ENCODE measurements at regions not wholly inside any gene's neighbourhood (a gene's known extent, or its start where the extent isn't known, plus 50 kb on each side); places are given as distances from the start of the nearest gene placed in this dataset.

- no peak for TF ChIP-seq CTCF (IDR thresholded peaks at IDR 0.05 in 2 of 3, conservative IDR thresholded peaks at IDR 0.05 in 1 of 3; ENCODE audit: borderline replicate concordance in 1 of 3, insufficient read depth in 1 of 3, low read depth in 2 of 3, low read length in 2 of 3)
- no peak for TF ChIP-seq TCF7L2 (IDR thresholded peaks at IDR 0.05; ENCODE audit: borderline replicate concordance, extremely low read depth, insufficient read depth, insufficient read length)
- TF ChIP-seq ZNF274 (IDR thresholded peaks at IDR 0.05; ENCODE audit: low read depth, low read length), result no peak
- TF ChIP-seq ZFX (IDR thresholded peaks at IDR 0.05), result no peak
- TF ChIP-seq SRF (IDR thresholded peaks at IDR 0.05; ENCODE audit: low read depth), result no peak
- no peak for TF ChIP-seq CEBPB (IDR thresholded peaks at IDR 0.05; ENCODE audit: low read depth)
- no peak for TF ChIP-seq EZH2phosphoT487 (IDR thresholded peaks at IDR 0.05; ENCODE audit: borderline replicate concordance)
Measured at GRCh38 chr2:164046040-164046439, 310.2 kb upstream of the FIGN start.
